ENCODE measurements at regions not wholly inside any gene's neighbourhood (a gene's known extent, or its start where the extent isn't known, plus 50 kb on each side); places are given as distances from the start of the nearest gene placed in this dataset.
A peak's percentile ranks its signal among the peaks of the same experiment; 100 is the strongest.

GRCh38 chr14:35998303-35998702, 172.2 kb downstream of the BRMS1L start:
- Mint-ChIP-seq H3K4me3 (no peak overlapping the region), H3K9me3 (no peaks in the 10 kb centered on the region), H3K27ac (no peak overlapping the region), H3K4me1 (no peaks in the 10 kb centered on the region), H3K27me3 (peaks cover 12% of the 10 kb centered on the region), H3K36me3 (ENCODE audit: low read depth) (no peaks in the 10 kb centered on the region)
- DNase-seq, result no peak
- ChIA-PET CTCF (interaction anchor here (1.3 kb wide), 1 partner anchor 11 kb away, joined by 6 read pairs; no protein-coding TSS in a partner anchor), POLR2A (no interaction called here)

- CTCF ChIA-PET, result no interaction called here
- POLR2A ChIA-PET, result no interaction called here
- no peak overlapping the region for H3K27ac Mint-ChIP-seq
- H3K4me1 Mint-ChIP-seq, result no peaks in the 10 kb centered on the region
- H3K9me3 Mint-ChIP-seq, result no peaks in the 10 kb centered on the region
- no peak overlapping the region for H3K4me3 Mint-ChIP-seq
- no peak for DNase-seq
- H3K27me3 Mint-ChIP-seq, result peaks cover 11% of the 10 kb centered on the region
- H3K36me3 Mint-ChIP-seq (ENCODE audit: low read depth), result no peaks in the 10 kb centered on the region
These were observed 167.5 kb downstream of the BRMS1L start for GRCh38 chr14:35993684-35993960.

- H3K4me3 Mint-ChIP-seq, result no peak overlapping the region
- CTCF ChIA-PET, result no interaction called here
- no peaks in the 10 kb centered on the region for H3K36me3 Mint-ChIP-seq (ENCODE audit: low read depth)
- H3K27ac Mint-ChIP-seq, result no peak overlapping the region
- H3K4me1 Mint-ChIP-seq, result no peaks in the 10 kb centered on the region
- POLR2A ChIA-PET, result no interaction called here
- DNase-seq, result no peak
- H3K9me3 Mint-ChIP-seq, result no peaks in the 10 kb centered on the region
- H3K27me3 Mint-ChIP-seq, result peaks cover 11% of the 10 kb centered on the region
These were observed 166.9 kb downstream of the BRMS1L start for GRCh38 chr14:35992816-35993683.

- H3K27me3 Mint-ChIP-seq, result peaks cover 4% of the 10 kb centered on the region
- no peak for DNase-seq
- no peaks in the 10 kb centered on the region for H3K4me1 Mint-ChIP-seq
- no peak overlapping the region for H3K27ac Mint-ChIP-seq
- no peak overlapping the region for H3K4me3 Mint-ChIP-seq
- ChIA-PET POLR2A (no interaction called here), CTCF (no interaction called here)
- H3K36me3 Mint-ChIP-seq (ENCODE audit: low read depth), result no peaks in the 10 kb centered on the region
- H3K9me3 Mint-ChIP-seq, result no peaks in the 10 kb centered on the region
These were observed 165.2 kb downstream of the BRMS1L start for GRCh38 chr14:35991356-35991755.

- Mint-ChIP-seq H3K36me3 (ENCODE audit: low read depth) (no peaks in the 10 kb centered on the region), H3K27me3 (peaks cover 1% of the 10 kb centered on the region), H3K27ac (no peak overlapping the region), H3K4me3 (no peak overlapping the region), H3K4me1 (no peaks in the 10 kb centered on the region), H3K9me3 (no peaks in the 10 kb centered on the region)
- ChIA-PET CTCF (no interaction called here), POLR2A (no interaction called here)
- DNase-seq, result no peak
These were observed 163.6 kb downstream of the BRMS1L start for GRCh38 chr14:35989736-35990135.

GRCh38 chr14:35988972-35989690, 163.0 kb downstream of the BRMS1L start:
- POLR2A ChIA-PET, result no interaction called here
- no peak overlapping the region for H3K27ac Mint-ChIP-seq
- H3K4me1 Mint-ChIP-seq, result no peaks in the 10 kb centered on the region
- CTCF ChIA-PET, result no interaction called here
- no peaks in the 10 kb centered on the region for H3K9me3 Mint-ChIP-seq
- DNase-seq, result no peak
- no peaks in the 10 kb centered on the region for H3K36me3 Mint-ChIP-seq (ENCODE audit: low read depth)
- H3K27me3 Mint-ChIP-seq, result peaks cover 1% of the 10 kb centered on the region
- H3K4me3 Mint-ChIP-seq, result no peak overlapping the region

- Mint-ChIP-seq H3K27ac (no peak overlapping the region), H3K4me1 (no peaks in the 10 kb centered on the region), H3K4me3 (no peak overlapping the region), H3K36me3 (ENCODE audit: low read depth) (no peaks in the 10 kb centered on the region), H3K27me3 (peaks cover 1% of the 10 kb centered on the region), H3K9me3 (no peaks in the 10 kb centered on the region)
- DNase-seq, result no peak
- ChIA-PET POLR2A (no interaction called here), CTCF (interaction anchor here (1.3 kb wide), 1 partner anchor 10 kb away, joined by 6 read pairs; no protein-coding TSS in a partner anchor)
These were observed 162.4 kb downstream of the BRMS1L start for GRCh38 chr14:35988550-35988949.

- no peak overlapping the region for H3K4me3 Mint-ChIP-seq
- no peaks in the 10 kb centered on the region for H3K9me3 Mint-ChIP-seq
- ChIA-PET POLR2A (no interaction called here), CTCF (interaction anchor here (1.3 kb wide), 1 partner anchor 11 kb away, joined by 6 read pairs; no protein-coding TSS in a partner anchor)
- peaks cover 1% of the 10 kb centered on the region for H3K27me3 Mint-ChIP-seq
- H3K36me3 Mint-ChIP-seq (ENCODE audit: low read depth), result no peaks in the 10 kb centered on the region
- H3K27ac Mint-ChIP-seq, result no peak overlapping the region
- DNase-seq, result no peak
- H3K4me1 Mint-ChIP-seq, result no peaks in the 10 kb centered on the region
These were observed 161.6 kb downstream of the BRMS1L start for GRCh38 chr14:35987731-35988130.

GRCh38 chr14:35986219-35986573, 160.1 kb downstream of the BRMS1L start:
- ChIA-PET POLR2A (no interaction called here), CTCF (no interaction called here)
- Mint-ChIP-seq H3K36me3 (ENCODE audit: low read depth) (no peaks in the 10 kb centered on the region), H3K4me1 (no peaks in the 10 kb centered on the region), H3K9me3 (peaks cover 3% of the 10 kb centered on the region), H3K27me3 (peaks cover 1% of the 10 kb centered on the region), H3K27ac (no peak overlapping the region), H3K4me3 (no peak overlapping the region)
- no peak for DNase-seq

- POLR2A ChIA-PET, result no interaction called here
- Mint-ChIP-seq H3K4me1 (no peaks in the 10 kb centered on the region), H3K36me3 (ENCODE audit: low read depth) (no peaks in the 10 kb centered on the region), H3K27me3 (peaks cover 1% of the 10 kb centered on the region), H3K9me3 (peaks cover 3% of the 10 kb centered on the region), H3K27ac (peak overlapping the region; percentile 5), H3K4me3 (no peak overlapping the region)
- CTCF ChIA-PET, result no interaction called here
- no peak for DNase-seq
These were observed 159.5 kb downstream of the BRMS1L start for GRCh38 chr14:35985474-35986218.

GRCh38 chr14:35979531-35979930, 153.4 kb downstream of the BRMS1L start:
- no peaks in the 10 kb centered on the region for H3K4me1 Mint-ChIP-seq
- CTCF ChIA-PET, result no interaction called here
- no peak overlapping the region for H3K4me3 Mint-ChIP-seq
- no peaks in the 10 kb centered on the region for H3K27me3 Mint-ChIP-seq
- H3K9me3 Mint-ChIP-seq, result peaks cover 6% of the 10 kb centered on the region
- DNase-seq, result no peak
- H3K36me3 Mint-ChIP-seq (ENCODE audit: low read depth), result no peaks in the 10 kb centered on the region
- POLR2A ChIA-PET, result no interaction called here
- H3K27ac Mint-ChIP-seq, result no peak overlapping the region

- H3K27ac Mint-ChIP-seq, result no peak overlapping the region
- no peaks in the 10 kb centered on the region for H3K36me3 Mint-ChIP-seq (ENCODE audit: low read depth)
- ChIA-PET POLR2A (no interaction called here), CTCF (no interaction called here)
- DNase-seq, result no peak
- no peak overlapping the region for H3K4me3 Mint-ChIP-seq
- H3K27me3 Mint-ChIP-seq, result no peaks in the 10 kb centered on the region
- H3K9me3 Mint-ChIP-seq, result peaks cover 6% of the 10 kb centered on the region
- no peaks in the 10 kb centered on the region for H3K4me1 Mint-ChIP-seq
These were observed 152.4 kb downstream of the BRMS1L start for GRCh38 chr14:35978561-35978960.

- Mint-ChIP-seq H3K27me3 (no peaks in the 10 kb centered on the region), H3K4me3 (no peak overlapping the region), H3K27ac (no peak overlapping the region), H3K36me3 (ENCODE audit: low read depth) (no peaks in the 10 kb centered on the region), H3K9me3 (peaks cover 4% of the 10 kb centered on the region), H3K4me1 (no peaks in the 10 kb centered on the region)
- DNase-seq, result no peak
- ChIA-PET POLR2A (no interaction called here), CTCF (no interaction called here)
These were observed 149.7 kb downstream of the BRMS1L start for GRCh38 chr14:35975814-35976213.
